HFF-Myc (cell line): ENCODE measurements at regions not wholly inside any gene's neighbourhood (a gene's known extent, or its start where the extent isn't known, plus 50 kb on each side); places are given as distances from the start of the nearest gene placed in this dataset.

ENCODE experiments used
- DNase-seq: peaks from one replicate; pipeline ENCODE4 v3.0.0-alpha.2; 2011; ENCODE audit warnings: low read depth; ENCODE audit errors: extremely low read depth
- H3K4me3 ChIP-seq: replicated peaks from 2 replicates; pipeline ENCODE4 v1.5.1; 2011; ENCODE audit warnings: low read depth, mild to moderate bottlenecking, control low read depth, low read length
- CTCF ChIP-seq: IDR thresholded peaks from 2 replicates; pipeline ENCODE4 v1.5.1; 2012; ENCODE audit warnings: mild to moderate bottlenecking, low read depth, low read length, control low read depth; ENCODE audit errors: missing control alignments

- H3K4me3 ChIP-seq = no peak overlapping the region
- no peak for DNase-seq
- no peak for TF ChIP-seq CTCF
Observed at GRCh38 chr14:26021759-26022158, 576.1 kb downstream of the NOVA1 start.

GRCh38 chr14:26017270-26017669 lies 580.6 kb downstream of the NOVA1 start:
- no peak for TF ChIP-seq CTCF
- DNase-seq = no peak
- H3K4me3 ChIP-seq = no peak overlapping the region

- no peak for TF ChIP-seq CTCF
- no peak for DNase-seq
- no peak overlapping the region for H3K4me3 ChIP-seq
Observed at GRCh38 chr14:26008290-26008689, 589.5 kb downstream of the NOVA1 start.

GRCh38 chr14:26004342-26004741 lies 593.5 kb downstream of the NOVA1 start:
- H3K4me3 ChIP-seq = no peak overlapping the region
- no peak for DNase-seq
- TF ChIP-seq CTCF = no peak

- H3K4me3 ChIP-seq = no peak overlapping the region
- no peak for TF ChIP-seq CTCF
- no peak for DNase-seq
Observed at GRCh38 chr14:25993830-25994229, 604.0 kb downstream of the NOVA1 start.

- TF ChIP-seq CTCF = no peak
- no peak for DNase-seq
- no peak overlapping the region for H3K4me3 ChIP-seq
Observed at GRCh38 chr14:25988536-25988935, 609.3 kb downstream of the NOVA1 start.

- H3K4me3 ChIP-seq = no peak overlapping the region
- no peak for TF ChIP-seq CTCF
- DNase-seq = no peak
Observed at GRCh38 chr14:25955772-25956171, 642.1 kb downstream of the NOVA1 start.
